GM13976 (cell line): ENCODE measurements at regions not wholly inside any gene's neighbourhood (a gene's known extent, or its start where the extent isn't known, plus 50 kb on each side); places are given as distances from the start of the nearest gene placed in this dataset.

ENCODE experiments used
- DNase-seq: peaks from one replicate; pipeline ENCODE4 v3.0.0; 2012; ENCODE audit warnings: low spot score
- in situ Hi-C: fragments of 300-500 bp; cut with MboI; formaldehyde crosslinking; loops from one replicate; pipeline ENCODE4 v1.12.0; 2022; ENCODE audit warnings: low sequenced_read_pairs, mixed read lengths, inconsistent platforms; ENCODE audit not compliant: unreplicated experiment
- TF ChIP-seq, protein P1 (sequence below): IDR thresholded peaks from 2 replicates; pipeline ENCODE4 v1.5.1; 2012; ENCODE audit warnings: borderline replicate concordance, mild to moderate bottlenecking; ENCODE audit not compliant: insufficient read depth; ENCODE audit errors: extremely low read depth, missing control alignments, control extremely low read depth

DNA sequence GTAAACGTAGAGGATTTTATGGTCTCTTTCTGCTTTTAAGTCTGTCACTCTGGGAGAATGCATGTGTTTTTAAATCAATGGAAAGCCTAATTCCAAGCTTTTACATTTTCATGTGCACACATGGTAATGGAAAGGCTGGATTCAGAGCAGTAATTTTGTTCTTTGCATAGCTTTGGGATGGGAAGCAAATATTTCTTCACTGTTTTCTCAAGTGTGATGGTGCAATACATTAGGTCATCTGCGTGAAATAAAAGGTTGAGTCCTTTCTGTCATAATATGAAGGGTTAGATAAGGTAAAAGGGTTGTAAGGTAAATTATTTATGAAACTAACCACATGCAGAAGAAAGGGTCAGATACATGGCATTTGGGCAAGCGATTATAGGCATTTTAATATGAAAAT lies 88.2 kb upstream of the NR3C1 start:
- TF ChIP-seq, protein P1, sequence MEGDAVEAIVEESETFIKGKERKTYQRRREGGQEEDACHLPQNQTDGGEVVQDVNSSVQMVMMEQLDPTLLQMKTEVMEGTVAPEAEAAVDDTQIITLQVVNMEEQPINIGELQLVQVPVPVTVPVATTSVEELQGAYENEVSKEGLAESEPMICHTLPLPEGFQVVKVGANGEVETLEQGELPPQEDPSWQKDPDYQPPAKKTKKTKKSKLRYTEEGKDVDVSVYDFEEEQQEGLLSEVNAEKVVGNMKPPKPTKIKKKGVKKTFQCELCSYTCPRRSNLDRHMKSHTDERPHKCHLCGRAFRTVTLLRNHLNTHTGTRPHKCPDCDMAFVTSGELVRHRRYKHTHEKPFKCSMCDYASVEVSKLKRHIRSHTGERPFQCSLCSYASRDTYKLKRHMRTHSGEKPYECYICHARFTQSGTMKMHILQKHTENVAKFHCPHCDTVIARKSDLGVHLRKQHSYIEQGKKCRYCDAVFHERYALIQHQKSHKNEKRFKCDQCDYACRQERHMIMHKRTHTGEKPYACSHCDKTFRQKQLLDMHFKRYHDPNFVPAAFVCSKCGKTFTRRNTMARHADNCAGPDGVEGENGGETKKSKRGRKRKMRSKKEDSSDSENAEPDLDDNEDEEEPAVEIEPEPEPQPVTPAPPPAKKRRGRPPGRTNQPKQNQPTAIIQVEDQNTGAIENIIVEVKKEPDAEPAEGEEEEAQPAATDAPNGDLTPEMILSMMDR, result no peak
- no peak for DNase-seq
- in situ Hi-C loops, result no loop called here

DNA sequence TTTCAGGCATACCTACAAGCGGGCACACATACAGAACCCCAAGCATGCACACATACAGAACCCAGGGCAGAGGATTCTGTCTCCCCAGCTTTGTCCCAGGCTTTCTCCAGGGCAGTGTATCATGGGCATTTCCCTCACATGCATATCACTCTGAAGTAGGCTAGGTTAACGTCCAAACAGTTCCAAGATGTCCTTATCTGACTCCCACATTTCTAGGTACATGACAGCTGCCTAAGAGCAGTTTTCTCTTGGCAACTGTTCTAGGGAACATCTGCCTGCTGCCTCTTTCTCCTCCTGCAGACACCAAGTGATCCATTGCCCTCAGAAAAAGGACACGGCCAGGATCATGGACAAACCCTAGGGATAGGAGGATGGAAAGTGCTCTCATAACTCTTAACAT lies 84.9 kb upstream of the NR3C1 start:
- TF ChIP-seq, protein P1, result no peak
- in situ Hi-C loops, result no loop called here
- DNase-seq, result no peak

DNA sequence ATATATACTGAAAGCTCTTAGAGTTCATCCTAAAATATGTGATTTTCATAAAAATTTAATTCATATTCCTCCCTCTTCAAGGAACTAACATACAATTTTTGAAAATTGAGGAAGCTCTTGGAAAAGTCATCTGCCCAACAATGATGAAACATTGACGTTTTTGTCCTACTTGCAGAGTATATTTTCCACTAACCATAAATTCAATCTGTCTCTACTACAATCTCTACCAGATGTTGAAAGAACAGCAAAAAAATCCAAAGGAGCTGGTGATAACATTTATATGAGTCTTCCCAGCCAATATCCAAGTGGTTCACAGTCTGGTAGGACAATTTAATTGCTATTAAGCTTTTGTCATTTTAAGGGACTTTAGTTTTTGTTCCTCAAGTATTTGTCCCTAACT lies 81.1 kb upstream of the NR3C1 start:
- TF ChIP-seq, protein P1, result no peak
- no peak for DNase-seq
- in situ Hi-C loops, result no loop called here

DNA sequence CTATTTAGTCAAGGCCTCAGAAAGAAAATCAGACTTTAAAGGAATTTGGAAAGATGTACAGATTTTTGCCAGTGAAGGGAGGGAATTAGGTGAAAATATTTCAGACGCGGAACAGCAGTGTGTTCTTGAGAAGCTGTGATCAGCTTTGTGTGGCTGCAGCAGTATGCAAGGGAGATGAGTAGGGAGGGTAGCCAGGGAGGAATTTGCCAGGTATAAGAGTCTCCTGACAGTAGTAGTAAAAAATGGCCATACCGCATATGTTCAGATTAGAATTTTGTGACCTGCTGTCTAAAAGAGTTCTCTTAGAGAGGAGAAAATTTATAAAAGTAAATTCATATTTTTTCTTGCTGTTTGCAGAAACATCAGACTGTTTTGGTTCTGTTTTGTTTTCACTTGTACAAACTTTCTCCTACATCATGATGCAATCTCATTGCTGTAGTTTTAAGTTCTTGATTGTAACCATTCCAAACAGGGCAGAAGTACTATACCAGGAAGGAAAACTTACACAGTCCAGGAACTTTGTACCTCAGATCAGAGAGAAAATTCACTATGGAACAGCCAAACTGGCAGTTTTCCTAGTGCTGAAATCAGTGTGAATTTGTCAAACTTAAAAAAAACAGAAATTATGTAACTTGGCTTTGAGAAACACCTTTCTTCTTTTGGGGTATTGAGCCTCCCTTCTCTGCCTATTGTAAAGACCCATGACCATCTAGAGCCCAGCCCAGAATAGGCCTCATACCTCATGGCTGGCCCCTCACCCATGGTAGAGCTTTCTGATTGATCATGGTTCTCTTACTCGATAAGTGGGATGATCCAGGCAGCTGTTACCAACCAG lies 78.4 kb upstream of the NR3C1 start:
- in situ Hi-C loops, result no loop called here
- DNase-seq, result no peak
- TF ChIP-seq, protein P1, result no peak

DNA sequence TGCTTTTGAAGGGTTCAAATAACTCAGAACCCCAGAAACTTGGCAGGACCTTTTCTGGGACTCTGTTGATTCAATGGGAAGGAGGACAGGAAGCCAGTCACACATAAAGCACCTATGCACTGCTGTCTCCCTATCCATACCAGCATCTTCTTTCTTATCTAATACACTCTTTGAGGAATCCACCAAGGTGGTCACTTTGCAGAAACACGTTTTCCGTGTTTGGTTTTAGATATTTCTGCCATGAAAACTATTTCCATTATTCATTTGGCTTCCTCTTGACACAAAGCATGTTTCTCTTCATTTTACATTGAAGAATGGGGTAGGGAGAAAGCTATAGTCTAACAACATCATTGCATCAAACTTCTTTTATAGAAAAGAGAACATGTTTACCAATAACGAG lies 76.5 kb upstream of the NR3C1 start:
- in situ Hi-C loops, result no loop called here
- TF ChIP-seq, protein P1, result no peak
- DNase-seq, result no peak

DNA sequence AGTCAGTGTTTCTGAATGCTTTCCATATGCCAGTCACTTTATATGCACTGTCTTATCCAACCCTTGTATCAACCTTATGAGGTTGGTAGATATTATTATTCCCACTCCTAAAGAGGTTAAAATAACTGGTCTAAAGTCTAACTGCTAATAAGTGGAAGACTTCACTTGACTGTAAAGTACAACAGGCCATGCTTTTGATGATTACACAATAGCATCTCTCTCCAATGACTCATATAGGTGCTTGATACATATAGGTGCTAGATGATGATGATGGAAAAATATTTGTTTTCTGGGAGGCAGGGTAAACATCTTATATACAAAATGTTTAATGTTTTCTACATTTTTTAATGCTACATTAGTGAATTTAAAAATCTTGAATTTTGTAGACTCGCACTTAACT lies 75.9 kb upstream of the NR3C1 start:
- in situ Hi-C loops, result no loop called here
- TF ChIP-seq, protein P1, result no peak
- DNase-seq, result no peak

DNA sequence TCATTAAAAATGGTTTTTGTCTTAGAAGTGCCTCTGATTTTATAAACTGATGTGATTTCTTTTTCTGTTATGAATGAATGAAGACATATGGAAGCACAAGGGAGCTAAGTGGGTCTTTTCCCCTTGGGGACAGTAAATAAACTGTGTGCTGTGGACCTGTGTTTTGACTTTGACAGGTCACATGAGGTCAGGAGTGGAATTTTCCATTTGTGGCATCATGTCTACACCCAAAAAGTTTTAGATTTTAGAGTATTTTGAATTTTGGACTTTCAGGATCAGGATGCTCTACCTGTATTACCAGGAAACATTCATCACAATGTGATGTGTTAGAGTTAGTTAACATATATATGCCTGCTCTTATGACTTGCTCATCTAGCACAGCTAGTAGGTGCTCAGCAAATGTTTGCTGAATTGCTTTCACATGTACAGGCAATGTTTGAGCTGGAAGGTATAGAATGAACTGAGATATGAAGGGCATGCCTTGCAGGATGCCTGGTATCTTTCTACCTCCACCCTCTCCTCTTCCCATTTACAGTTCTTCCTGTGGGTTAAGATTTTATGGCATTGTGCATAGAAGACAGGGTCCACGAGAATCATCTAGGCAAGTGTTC lies 73.2 kb upstream of the NR3C1 start:
- in situ Hi-C loops, result no loop called here
- no peak for DNase-seq
- TF ChIP-seq, protein P1, result no peak
